IMR-90 (cell line): ENCODE measurements at regions not wholly inside any gene's neighbourhood (a gene's known extent, or its start where the extent isn't known, plus 50 kb on each side); places are given as distances from the start of the nearest gene placed in this dataset.

Source experiments
- CEBPB ChIP-seq: IDR thresholded peaks from 2 replicates; pipeline ENCODE4 v1.6.1; 2012; ENCODE audit warnings: low read depth, low read length, improper control_type of control experiment
- CHD1 ChIP-seq: IDR thresholded peaks from 2 replicates; pipeline ENCODE4 v1.6.1; 2012; ENCODE audit warnings: low read depth, low read length, improper control_type of control experiment
- FOS ChIP-seq: fragments of 150-350 bp; IDR thresholded peaks from 2 replicates; pipeline ENCODE4 v1.6.1; 2016; ENCODE audit warnings: low read depth, low read length
- MAFK ChIP-seq: IDR thresholded peaks from 2 replicates; pipeline ENCODE4 v1.6.1; 2012; ENCODE audit warnings: low read depth, low read length, improper control_type of control experiment
- MAZ ChIP-seq: IDR thresholded peaks from 2 replicates; pipeline ENCODE4 v1.6.1; 2012; ENCODE audit warnings: low read depth, mild to moderate bottlenecking, low read length, improper control_type of control experiment, moderate library complexity, borderline replicate concordance
- MXI1 ChIP-seq: IDR thresholded peaks from 2 replicates; pipeline ENCODE4 v1.6.1; 2012; ENCODE audit warnings: low read depth, mild to moderate bottlenecking, low read length, moderate library complexity, borderline replicate concordance
- NFE2L2 ChIP-seq: fragments of 150-350 bp; IDR thresholded peaks from 2 replicates; pipeline ENCODE4 v1.6.1; 2016; ENCODE audit warnings: low read depth, mild to moderate bottlenecking, low read length
- POLR2A ChIP-seq: IDR thresholded peaks from 2 replicates; pipeline ENCODE4 v1.6.1; 2012; ENCODE audit warnings: mild to moderate bottlenecking, low read depth, low read length
- RAD21 ChIP-seq: IDR thresholded peaks from 2 replicates; pipeline ENCODE4 v1.6.1; 2012; ENCODE audit warnings: low read length, improper control_type of control experiment
- RCOR1 ChIP-seq: IDR thresholded peaks from 2 replicates; pipeline ENCODE4 v1.6.1; 2012; ENCODE audit warnings: mild to moderate bottlenecking, low read length, improper control_type of control experiment; ENCODE audit not compliant: insufficient replicate concordance
- USF2 ChIP-seq: fragments of 150-350 bp; IDR thresholded peaks from 2 replicates; pipeline ENCODE4 v1.6.1; 2017; ENCODE audit warnings: mild to moderate bottlenecking, antibody characterized with exemption, low read length, low read depth
- TF ChIP-seq, protein P1 (sequence below): fragments of 150-350 bp; IDR thresholded peaks from 2 replicates; pipeline ENCODE4 v1.6.1; 2016; ENCODE audit warnings: low read depth, mild to moderate bottlenecking, low read length, moderate library complexity, borderline replicate concordance
- TF ChIP-seq, protein P2 (sequence below): conservative IDR thresholded peaks from 2 replicates; pipeline ENCODE4 v1.5.1; 2012; ENCODE audit warnings: mild to moderate bottlenecking, low read depth, low read length, improper control_type of control experiment

DNA sequence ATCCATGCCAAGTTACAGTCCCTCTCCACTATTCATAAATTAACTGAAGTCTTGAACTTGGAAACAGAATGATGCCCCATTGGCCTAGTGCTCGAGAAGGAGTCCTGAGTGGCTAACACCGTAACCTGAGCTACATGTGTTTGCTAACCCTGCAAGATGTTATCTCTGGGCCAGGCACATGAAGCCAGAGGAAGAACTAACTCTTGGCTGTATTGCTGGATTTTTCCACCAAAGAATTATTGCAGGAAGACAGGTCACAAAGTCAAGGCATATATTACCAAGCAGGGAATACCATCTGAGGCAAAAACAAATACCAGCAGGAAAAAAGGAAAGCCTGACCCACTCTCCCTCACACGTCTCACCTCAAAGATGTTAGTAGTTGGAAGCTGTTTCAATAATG is 148.9 kb upstream of the PHACTR1 start:
- TF ChIP-seq, protein P1, sequence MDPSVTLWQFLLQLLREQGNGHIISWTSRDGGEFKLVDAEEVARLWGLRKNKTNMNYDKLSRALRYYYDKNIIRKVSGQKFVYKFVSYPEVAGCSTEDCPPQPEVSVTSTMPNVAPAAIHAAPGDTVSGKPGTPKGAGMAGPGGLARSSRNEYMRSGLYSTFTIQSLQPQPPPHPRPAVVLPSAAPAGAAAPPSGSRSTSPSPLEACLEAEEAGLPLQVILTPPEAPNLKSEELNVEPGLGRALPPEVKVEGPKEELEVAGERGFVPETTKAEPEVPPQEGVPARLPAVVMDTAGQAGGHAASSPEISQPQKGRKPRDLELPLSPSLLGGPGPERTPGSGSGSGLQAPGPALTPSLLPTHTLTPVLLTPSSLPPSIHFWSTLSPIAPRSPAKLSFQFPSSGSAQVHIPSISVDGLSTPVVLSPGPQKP: no peak
- TF ChIP-seq FOS (no peak), POLR2A (no peak), MAFK (no peak), NFE2L2 (no peak), CHD1 (no peak), RCOR1 (no peak), CEBPB (no peak), RAD21 (no peak), MAZ (no peak), MXI1 (no peak), USF2 (no peak)
- TF ChIP-seq, protein P2, sequence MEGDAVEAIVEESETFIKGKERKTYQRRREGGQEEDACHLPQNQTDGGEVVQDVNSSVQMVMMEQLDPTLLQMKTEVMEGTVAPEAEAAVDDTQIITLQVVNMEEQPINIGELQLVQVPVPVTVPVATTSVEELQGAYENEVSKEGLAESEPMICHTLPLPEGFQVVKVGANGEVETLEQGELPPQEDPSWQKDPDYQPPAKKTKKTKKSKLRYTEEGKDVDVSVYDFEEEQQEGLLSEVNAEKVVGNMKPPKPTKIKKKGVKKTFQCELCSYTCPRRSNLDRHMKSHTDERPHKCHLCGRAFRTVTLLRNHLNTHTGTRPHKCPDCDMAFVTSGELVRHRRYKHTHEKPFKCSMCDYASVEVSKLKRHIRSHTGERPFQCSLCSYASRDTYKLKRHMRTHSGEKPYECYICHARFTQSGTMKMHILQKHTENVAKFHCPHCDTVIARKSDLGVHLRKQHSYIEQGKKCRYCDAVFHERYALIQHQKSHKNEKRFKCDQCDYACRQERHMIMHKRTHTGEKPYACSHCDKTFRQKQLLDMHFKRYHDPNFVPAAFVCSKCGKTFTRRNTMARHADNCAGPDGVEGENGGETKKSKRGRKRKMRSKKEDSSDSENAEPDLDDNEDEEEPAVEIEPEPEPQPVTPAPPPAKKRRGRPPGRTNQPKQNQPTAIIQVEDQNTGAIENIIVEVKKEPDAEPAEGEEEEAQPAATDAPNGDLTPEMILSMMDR: no peak
